Loucy (cell line): ENCODE measurements at regions not wholly inside any gene's neighbourhood (a gene's known extent, or its start where the extent isn't known, plus 50 kb on each side); places are given as distances from the start of the nearest gene placed in this dataset.

Experiments
- H2AFZ ChIP-seq: fragments of 200-600 bp; sonication (generic); 2 replicates; pipeline ENCODE4 v1.6.0; 2016; ENCODE audit warnings: antibody characterized with exemption, mild to moderate bottlenecking, low read length, moderate library complexity
- H3F3A ChIP-seq: fragments of 200-600 bp; 2 replicates; pipeline ENCODE4 v1.6.0; 2016; ENCODE audit warnings: antibody characterized with exemption, low read depth, mild to moderate bottlenecking
- H3K27me3 ChIP-seq: fragments of 200-600 bp; sonication (generic); 2 replicates; pipeline ENCODE4 v1.6.1; 2014; ENCODE audit warnings: low read length, mild to moderate bottlenecking; ENCODE audit not compliant: insufficient read depth, poor library complexity, severe bottlenecking
- H3K36me3 ChIP-seq: fragments of 200-600 bp; sonication (generic); 2 replicates; pipeline ENCODE4 v1.6.1; 2016; ENCODE audit warnings: low read length; ENCODE audit not compliant: insufficient read depth
- H3K4me1 ChIP-seq: fragments of 200-600 bp; sonication (generic); 2 replicates; pipeline ENCODE4 v1.5.1; 2014; ENCODE audit warnings: low read length, mild to moderate bottlenecking; ENCODE audit not compliant: insufficient read depth, poor library complexity, severe bottlenecking
- H3K4me2 ChIP-seq: fragments of 200-600 bp; sonication (generic); 2 replicates; pipeline ENCODE4 v1.6.0; 2014; ENCODE audit warnings: antibody characterized with exemption, low read length, low read depth, mild to moderate bottlenecking; ENCODE audit not compliant: poor library complexity, severe bottlenecking
- H3K4me3 ChIP-seq: fragments of 200-600 bp; sonication (generic); 2 replicates; pipeline ENCODE4 v1.5.1; 2014; ENCODE audit warnings: low read length, mild to moderate bottlenecking, mixed read lengths; ENCODE audit not compliant: poor library complexity, severe bottlenecking
- H3K79me2 ChIP-seq: fragments of 200-600 bp; sonication (generic); 2 replicates; pipeline ENCODE4 v1.6.1; 2014; ENCODE audit warnings: low read length; ENCODE audit not compliant: insufficient read depth
- H3K9ac ChIP-seq: fragments of 200-600 bp; sonication (generic); 2 replicates; pipeline ENCODE4 v1.6.0; 2014; ENCODE audit warnings: mild to moderate bottlenecking, low read depth, low read length, moderate library complexity; ENCODE audit not compliant: poor library complexity, severe bottlenecking
- H3K9me2 ChIP-seq: fragments of 200-600 bp; sonication (generic); replicated peaks from 2 replicates; pipeline ENCODE4 v1.6.1; 2016; ENCODE audit warnings: low read depth, low read length, mixed read lengths
- H3K9me3 ChIP-seq: fragments of 200-600 bp; sonication (generic); 2 replicates; pipeline ENCODE4 v1.6.1; 2014; ENCODE audit warnings: mild to moderate bottlenecking, antibody characterized with exemption, low read length, low read depth; ENCODE audit not compliant: insufficient read depth
- H4K20me1 ChIP-seq: fragments of 200-600 bp; sonication (generic); 2 replicates; pipeline ENCODE4 v1.6.0; 2014; ENCODE audit warnings: antibody characterized with exemption, low read length, mild to moderate bottlenecking; ENCODE audit not compliant: insufficient read depth, poor library complexity, severe bottlenecking
- EZH2phosphoT487 ChIP-seq: fragments of 200-600 bp; IDR thresholded peaks from 2 replicates; pipeline ENCODE4 v1.6.1; 2018; ENCODE audit warnings: antibody characterized with exemption, mild to moderate bottlenecking, moderate library complexity, borderline replicate concordance
- TF ChIP-seq, protein P1 (sequence below): fragments of 200-600 bp; sonication (generic); conservative IDR thresholded peaks from 2 replicates; pipeline ENCODE4 v1.5.1; 2014; ENCODE audit warnings: mild to moderate bottlenecking, antibody characterized with exemption, low read length

DNA sequence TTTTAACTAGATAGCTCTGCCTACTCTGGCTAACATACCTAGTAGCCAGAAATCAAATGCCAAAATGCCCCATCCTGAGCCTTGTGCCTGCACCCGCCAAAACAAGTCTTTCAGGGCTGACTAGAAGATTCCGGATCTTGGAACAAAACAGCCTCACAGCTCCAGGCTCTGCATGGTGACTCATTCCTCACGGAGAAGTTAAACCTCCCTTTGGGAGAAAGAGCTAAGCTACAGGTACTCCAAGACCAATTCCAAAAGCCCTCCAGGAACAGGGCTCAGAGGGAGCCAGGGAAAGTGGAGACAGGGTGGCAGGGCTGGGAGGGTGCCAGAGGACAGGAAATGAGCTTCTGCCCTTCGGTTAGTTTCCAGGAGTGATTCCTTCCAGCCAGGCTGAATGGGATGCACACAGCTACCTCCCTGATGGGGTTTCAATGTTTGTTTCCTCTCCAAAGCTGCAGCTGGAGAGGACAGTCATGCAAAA is 295.6 kb downstream of the TNS1 start:
- no peaks in the 10 kb centered on the region for H3K9me2 ChIP-seq
- no peak overlapping the region for H2AFZ ChIP-seq
- H3K9me3 ChIP-seq, result no peaks in the 10 kb centered on the region
- no peaks in the 10 kb centered on the region for H4K20me1 ChIP-seq
- TF ChIP-seq, protein P1, sequence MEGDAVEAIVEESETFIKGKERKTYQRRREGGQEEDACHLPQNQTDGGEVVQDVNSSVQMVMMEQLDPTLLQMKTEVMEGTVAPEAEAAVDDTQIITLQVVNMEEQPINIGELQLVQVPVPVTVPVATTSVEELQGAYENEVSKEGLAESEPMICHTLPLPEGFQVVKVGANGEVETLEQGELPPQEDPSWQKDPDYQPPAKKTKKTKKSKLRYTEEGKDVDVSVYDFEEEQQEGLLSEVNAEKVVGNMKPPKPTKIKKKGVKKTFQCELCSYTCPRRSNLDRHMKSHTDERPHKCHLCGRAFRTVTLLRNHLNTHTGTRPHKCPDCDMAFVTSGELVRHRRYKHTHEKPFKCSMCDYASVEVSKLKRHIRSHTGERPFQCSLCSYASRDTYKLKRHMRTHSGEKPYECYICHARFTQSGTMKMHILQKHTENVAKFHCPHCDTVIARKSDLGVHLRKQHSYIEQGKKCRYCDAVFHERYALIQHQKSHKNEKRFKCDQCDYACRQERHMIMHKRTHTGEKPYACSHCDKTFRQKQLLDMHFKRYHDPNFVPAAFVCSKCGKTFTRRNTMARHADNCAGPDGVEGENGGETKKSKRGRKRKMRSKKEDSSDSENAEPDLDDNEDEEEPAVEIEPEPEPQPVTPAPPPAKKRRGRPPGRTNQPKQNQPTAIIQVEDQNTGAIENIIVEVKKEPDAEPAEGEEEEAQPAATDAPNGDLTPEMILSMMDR, result no peak
- no peak for TF ChIP-seq EZH2phosphoT487
- no peaks in the 10 kb centered on the region for H3K27me3 ChIP-seq
- H3F3A ChIP-seq, result no peaks in the 10 kb centered on the region
- H3K79me2 ChIP-seq, result no peaks in the 10 kb centered on the region
- no peaks in the 10 kb centered on the region for H3K4me1 ChIP-seq
- H3K4me3 ChIP-seq, result no peak overlapping the region
- no peak overlapping the region for H3K9ac ChIP-seq
- H3K36me3 ChIP-seq, result no peaks in the 10 kb centered on the region
- H3K4me2 ChIP-seq, result no peak overlapping the region

DNA sequence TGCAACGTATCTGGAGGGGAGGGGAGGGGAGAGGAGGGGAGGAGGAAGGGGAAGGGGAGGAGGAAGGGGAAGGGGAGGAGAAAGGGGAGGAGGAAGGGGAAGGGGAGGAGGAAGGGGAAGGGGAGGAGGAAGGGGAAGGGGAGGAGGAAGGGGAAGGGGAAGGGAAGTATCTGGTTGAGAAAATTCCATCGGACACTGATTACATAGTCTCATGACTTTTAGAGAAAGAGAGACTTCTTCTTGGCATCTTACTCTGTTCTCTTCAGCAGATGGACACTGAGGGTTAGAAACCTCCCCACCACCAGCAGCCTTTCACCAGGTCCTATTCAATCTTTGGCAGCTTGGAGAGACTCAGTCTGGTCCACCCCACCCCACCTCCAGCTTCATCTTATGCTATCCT is 296.3 kb downstream of the TNS1 start:
- Histone ChIP-seq H3K4me1 (no peaks in the 10 kb centered on the region), H3K9ac (no peak overlapping the region), H3F3A (no peaks in the 10 kb centered on the region), H3K36me3 (no peaks in the 10 kb centered on the region), H3K9me2 (no peaks in the 10 kb centered on the region), H3K79me2 (no peaks in the 10 kb centered on the region), H3K27me3 (no peaks in the 10 kb centered on the region), H3K4me3 (no peak overlapping the region), H2AFZ (no peak overlapping the region), H3K4me2 (no peak overlapping the region), H4K20me1 (no peaks in the 10 kb centered on the region), H3K9me3 (no peaks in the 10 kb centered on the region)
- TF ChIP-seq, protein P1, result no peak
- no peak for TF ChIP-seq EZH2phosphoT487

DNA sequence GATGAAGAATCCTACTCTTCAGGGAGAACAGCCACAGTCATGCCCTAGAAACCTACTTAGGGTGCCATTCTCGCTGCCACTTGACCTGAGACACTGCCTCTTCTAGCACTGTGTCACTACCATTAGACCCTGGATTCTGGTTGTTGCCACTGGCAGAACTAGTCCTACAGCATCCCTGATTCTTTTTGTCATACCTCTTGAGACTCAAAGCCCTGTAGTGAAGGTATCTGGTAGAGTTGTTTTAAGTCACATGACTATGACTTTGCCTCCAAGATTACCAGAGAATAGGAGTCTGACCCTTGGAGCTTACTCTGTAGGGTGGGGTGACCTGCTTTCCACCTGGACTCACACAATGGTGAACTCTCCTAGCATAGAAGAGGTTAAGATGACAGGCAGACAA is 296.7 kb downstream of the TNS1 start:
- H3K4me1 ChIP-seq, result no peaks in the 10 kb centered on the region
- H3K36me3 ChIP-seq, result no peaks in the 10 kb centered on the region
- no peak overlapping the region for H3K9ac ChIP-seq
- H3K4me2 ChIP-seq, result no peak overlapping the region
- no peak overlapping the region for H2AFZ ChIP-seq
- H3F3A ChIP-seq, result no peaks in the 10 kb centered on the region
- TF ChIP-seq, protein P1, result no peak
- no peak for TF ChIP-seq EZH2phosphoT487
- no peaks in the 10 kb centered on the region for H3K79me2 ChIP-seq
- H3K9me3 ChIP-seq, result no peaks in the 10 kb centered on the region
- H3K9me2 ChIP-seq, result no peaks in the 10 kb centered on the region
- no peak overlapping the region for H3K4me3 ChIP-seq
- H4K20me1 ChIP-seq, result no peaks in the 10 kb centered on the region
- H3K27me3 ChIP-seq, result no peaks in the 10 kb centered on the region
